ENCODE measurements at regions not wholly inside any gene's neighbourhood (a gene's known extent, or its start where the extent isn't known, plus 50 kb on each side); places are given as distances from the start of the nearest gene placed in this dataset.

DNA sequence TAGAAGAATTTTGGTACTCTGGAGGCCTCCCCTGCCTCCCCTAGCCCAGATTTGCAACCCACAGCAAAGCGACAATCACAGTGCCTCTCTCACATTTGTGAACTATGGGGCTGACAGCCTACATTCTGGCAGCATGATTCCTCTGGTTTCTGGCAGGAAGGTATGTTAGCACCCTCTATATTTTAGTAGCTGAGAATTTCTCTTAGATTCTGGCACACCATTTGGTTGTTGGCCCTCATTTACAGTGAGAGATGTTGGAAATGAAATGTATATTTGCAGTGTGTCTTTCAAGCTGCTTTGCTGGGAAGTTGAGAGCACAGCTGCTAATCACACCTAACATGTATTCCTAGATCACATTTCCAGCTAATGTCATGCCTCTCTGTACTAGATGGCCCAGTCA, 735.0 kb downstream of the FGF9 start:
- Mint-ChIP-seq H3K9me3 (peaks cover 3% of the 10 kb centered on the region), H3K4me3 (no peak overlapping the region), H3K4me1 (peaks cover 13% of the 10 kb centered on the region), H3K36me3 (ENCODE audit: low read depth) (no peaks in the 10 kb centered on the region), H3K27me3 (ENCODE audit: low read depth) (no peaks in the 10 kb centered on the region), H3K27ac (ENCODE audit: unreplicated experiment) (no peak overlapping the region)
- TF ChIP-seq, protein P1, sequence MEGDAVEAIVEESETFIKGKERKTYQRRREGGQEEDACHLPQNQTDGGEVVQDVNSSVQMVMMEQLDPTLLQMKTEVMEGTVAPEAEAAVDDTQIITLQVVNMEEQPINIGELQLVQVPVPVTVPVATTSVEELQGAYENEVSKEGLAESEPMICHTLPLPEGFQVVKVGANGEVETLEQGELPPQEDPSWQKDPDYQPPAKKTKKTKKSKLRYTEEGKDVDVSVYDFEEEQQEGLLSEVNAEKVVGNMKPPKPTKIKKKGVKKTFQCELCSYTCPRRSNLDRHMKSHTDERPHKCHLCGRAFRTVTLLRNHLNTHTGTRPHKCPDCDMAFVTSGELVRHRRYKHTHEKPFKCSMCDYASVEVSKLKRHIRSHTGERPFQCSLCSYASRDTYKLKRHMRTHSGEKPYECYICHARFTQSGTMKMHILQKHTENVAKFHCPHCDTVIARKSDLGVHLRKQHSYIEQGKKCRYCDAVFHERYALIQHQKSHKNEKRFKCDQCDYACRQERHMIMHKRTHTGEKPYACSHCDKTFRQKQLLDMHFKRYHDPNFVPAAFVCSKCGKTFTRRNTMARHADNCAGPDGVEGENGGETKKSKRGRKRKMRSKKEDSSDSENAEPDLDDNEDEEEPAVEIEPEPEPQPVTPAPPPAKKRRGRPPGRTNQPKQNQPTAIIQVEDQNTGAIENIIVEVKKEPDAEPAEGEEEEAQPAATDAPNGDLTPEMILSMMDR (conservative IDR thresholded peaks at IDR 0.05), result no peak
- no peak for DNase-seq (ENCODE audit: low read depth, low spot score)

DNA sequence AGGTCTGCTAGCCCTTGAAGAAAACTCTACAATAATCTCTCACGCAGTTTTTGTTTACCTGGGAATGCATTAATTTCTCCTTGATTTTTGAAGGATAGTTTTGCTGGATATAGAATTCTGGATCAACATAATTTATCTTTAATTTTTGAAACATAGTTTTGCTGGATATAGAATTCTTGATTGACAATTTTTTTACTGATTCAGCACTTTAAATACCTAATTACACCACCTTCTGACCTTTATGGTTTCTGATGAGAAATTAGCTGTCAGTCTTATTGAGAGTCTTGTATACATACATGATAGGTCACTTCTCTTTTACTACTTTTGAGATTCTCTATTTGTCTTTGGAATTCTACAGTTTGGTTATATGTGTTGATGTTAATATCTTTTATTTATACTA, 741.6 kb downstream of the FGF9 start:
- Mint-ChIP-seq H3K9me3 (peaks cover 11% of the 10 kb centered on the region), H3K27ac (ENCODE audit: unreplicated experiment) (no peak overlapping the region)

DNA sequence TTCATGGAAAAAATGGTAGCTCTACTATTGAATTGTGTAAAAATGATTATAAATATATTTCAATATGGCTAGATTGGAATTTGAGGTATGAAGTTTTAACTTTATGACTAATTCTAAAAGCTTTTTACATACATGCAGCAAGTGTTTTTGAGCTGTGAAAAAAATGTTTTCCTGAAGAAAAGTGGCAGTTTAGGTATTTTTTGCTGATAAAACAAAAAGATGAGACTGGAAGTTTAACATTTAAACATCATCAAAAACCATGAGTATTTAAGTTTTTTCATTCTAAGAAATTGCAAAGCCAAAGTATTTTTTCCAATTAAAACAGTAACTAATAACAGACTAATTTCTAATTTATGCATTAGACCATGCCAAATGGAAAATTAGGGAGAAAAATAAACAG, 751.1 kb downstream of the FGF9 start:
- Mint-ChIP-seq H3K27me3 (ENCODE audit: low read depth) (peaks cover 2% of the 10 kb centered on the region), H3K36me3 (ENCODE audit: low read depth) (no peaks in the 10 kb centered on the region), H3K4me1 (no peaks in the 10 kb centered on the region), H3K4me3 (no peak overlapping the region), H3K27ac (ENCODE audit: unreplicated experiment) (no peak overlapping the region), H3K9me3 (peaks cover 3% of the 10 kb centered on the region)
- TF ChIP-seq, protein P1 (conservative IDR thresholded peaks at IDR 0.05), result no peak
- DNase-seq (ENCODE audit: low read depth, low spot score), result no peak

More for the DNA sequence above, 741.6 kb downstream of the FGF9 start:
- TF ChIP-seq, protein P1 (conservative IDR thresholded peaks at IDR 0.05), result no peak
- no peak for DNase-seq (ENCODE audit: low read depth, low spot score)
- peaks cover 4% of the 10 kb centered on the region for H3K36me3 Mint-ChIP-seq (ENCODE audit: low read depth)
- H3K27me3 Mint-ChIP-seq (ENCODE audit: low read depth), result no peaks in the 10 kb centered on the region
- no peak overlapping the region for H3K4me3 Mint-ChIP-seq
- no peaks in the 10 kb centered on the region for H3K4me1 Mint-ChIP-seq

DNA sequence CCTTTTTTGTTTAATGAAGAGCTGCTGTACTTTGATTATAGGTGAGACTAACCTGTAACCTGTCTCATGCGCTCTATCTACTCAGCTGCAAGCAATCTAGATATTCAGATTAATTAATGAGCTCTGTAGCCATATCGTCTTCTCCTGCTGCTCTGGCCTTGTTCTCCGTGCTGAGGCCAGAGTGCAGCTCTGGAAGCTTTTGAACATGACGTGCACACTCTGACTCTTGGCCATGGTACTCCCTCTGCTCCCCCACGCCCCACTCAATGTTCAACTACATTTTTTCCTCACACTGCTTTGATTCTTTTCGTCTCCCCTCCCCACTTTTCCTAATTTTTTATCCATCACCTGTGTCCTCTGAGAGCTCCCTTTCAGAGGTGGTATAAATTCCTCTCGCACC, 751.8 kb downstream of the FGF9 start:
- DNase-seq (ENCODE audit: low read depth, low spot score), result no peak
- Mint-ChIP-seq H3K9me3 (peaks cover 3% of the 10 kb centered on the region), H3K4me1 (no peaks in the 10 kb centered on the region), H3K27ac (ENCODE audit: unreplicated experiment) (no peak overlapping the region), H3K27me3 (ENCODE audit: low read depth) (peaks cover 2% of the 10 kb centered on the region), H3K36me3 (ENCODE audit: low read depth) (no peaks in the 10 kb centered on the region), H3K4me3 (no peak overlapping the region)
- TF ChIP-seq, protein P1 (conservative IDR thresholded peaks at IDR 0.05), result no peak

DNA sequence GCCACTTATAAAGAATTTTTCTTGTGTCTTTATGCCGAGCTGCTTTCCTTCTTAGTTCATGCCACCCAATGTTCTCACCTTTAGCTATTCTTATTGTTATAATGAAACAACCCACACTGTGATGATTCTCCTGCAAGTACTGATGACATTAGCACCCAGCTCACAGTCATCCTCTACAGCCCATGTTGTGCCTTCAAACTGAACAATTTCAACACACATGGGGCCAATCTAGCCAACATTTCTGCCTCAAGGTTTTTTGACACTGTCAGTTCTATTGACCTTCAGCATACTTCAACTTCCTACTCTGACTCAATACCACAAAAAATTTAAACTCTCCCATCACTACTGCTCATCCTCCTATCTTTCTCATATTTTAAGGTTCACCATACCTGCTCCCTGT, 752.4 kb downstream of the FGF9 start:
- peaks cover 3% of the 10 kb centered on the region for H3K9me3 Mint-ChIP-seq
- H3K4me1 Mint-ChIP-seq, result no peaks in the 10 kb centered on the region
- H3K36me3 Mint-ChIP-seq (ENCODE audit: low read depth), result no peaks in the 10 kb centered on the region
- no peak for DNase-seq (ENCODE audit: low read depth, low spot score)
- TF ChIP-seq, protein P1 (conservative IDR thresholded peaks at IDR 0.05), result no peak
- H3K27ac Mint-ChIP-seq (ENCODE audit: unreplicated experiment), result no peak overlapping the region
- H3K27me3 Mint-ChIP-seq (ENCODE audit: low read depth), result peaks cover 2% of the 10 kb centered on the region
- no peak overlapping the region for H3K4me3 Mint-ChIP-seq

DNA sequence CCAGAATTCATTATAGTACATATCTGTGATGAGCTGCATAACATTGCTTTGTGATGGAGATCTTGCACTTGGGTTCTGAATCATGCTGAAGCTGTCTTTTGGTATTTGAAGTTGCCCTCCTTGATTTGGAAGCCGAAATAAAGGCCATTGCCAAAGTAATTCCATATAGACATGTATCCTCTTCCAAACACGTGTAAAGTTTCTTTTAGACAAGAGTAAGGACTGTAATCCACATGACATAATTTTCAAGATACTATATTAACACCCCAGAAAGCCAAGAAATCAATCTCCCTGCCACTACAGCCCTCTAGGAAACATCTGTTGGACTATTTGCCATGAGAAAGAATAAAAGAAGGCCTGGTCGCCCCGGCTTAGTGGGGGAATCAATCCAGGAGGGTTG, 754.2 kb downstream of the FGF9 start:
- no peaks in the 10 kb centered on the region for H3K9me3 Mint-ChIP-seq
- TF ChIP-seq, protein P1 (conservative IDR thresholded peaks at IDR 0.05), result no peak
- H3K4me3 Mint-ChIP-seq, result no peak overlapping the region
- H3K27me3 Mint-ChIP-seq (ENCODE audit: low read depth), result peaks cover 2% of the 10 kb centered on the region
- no peaks in the 10 kb centered on the region for H3K4me1 Mint-ChIP-seq
- H3K27ac Mint-ChIP-seq (ENCODE audit: unreplicated experiment), result no peak overlapping the region
- no peak for DNase-seq (ENCODE audit: low read depth, low spot score)
- no peaks in the 10 kb centered on the region for H3K36me3 Mint-ChIP-seq (ENCODE audit: low read depth)
